SJSA1 (cell line): ENCODE measurements at regions not wholly inside any gene's neighbourhood (a gene's known extent, or its start where the extent isn't known, plus 50 kb on each side); places are given as distances from the start of the nearest gene placed in this dataset.
"Not testable (repeated sequence)": the region's sequence is repeated elsewhere in the genome, so short reads cannot be mapped to it uniquely, and the experiment has no call there.

ENCODE experiments used
- DNase-seq, 2 experiments: peaks; one replicate each; pipeline ENCODE4 v3.0.0-alpha.2; 2015 to 2020; ENCODE audit warnings: low spot score in 2 of 2, low read depth in 1 of 2
- H3K27ac ChIP-seq: fragments of 250-450 bp; sonication (Bioruptor Pico); 2 replicates; pipeline ENCODE4 v1.5.1; 2020; ENCODE audit warnings: mild to moderate bottlenecking, moderate library complexity
- H3K27me3 ChIP-seq: fragments of 250-450 bp; sonication (Bioruptor Pico); replicated peaks from 2 replicates; pipeline ENCODE4 v1.5.1; 2020; ENCODE audit warnings: mild to moderate bottlenecking, moderate library complexity
- H3K36me3 ChIP-seq: fragments of 250-450 bp; sonication (Bioruptor Pico); 2 replicates; pipeline ENCODE4 v1.5.1; 2020; ENCODE audit warnings: mild to moderate bottlenecking
- H3K4me1 ChIP-seq: fragments of 250-450 bp; sonication (Bioruptor Pico); replicated peaks from 2 replicates; pipeline ENCODE4 v1.6.1; 2021; ENCODE audit warnings: mild to moderate bottlenecking
- H3K4me3 ChIP-seq: fragments of 250-450 bp; sonication (Bioruptor Pico); 2 replicates; pipeline ENCODE4 v1.5.1; 2020; ENCODE audit warnings: mild to moderate bottlenecking
- H3K9me3 ChIP-seq: fragments of 250-450 bp; sonication (Bioruptor Pico); replicated peaks from 2 replicates; pipeline ENCODE4 v1.5.1; 2020; ENCODE audit warnings: mild to moderate bottlenecking

- DNase-seq: no peak
These were observed 641.7 kb downstream of the LRRIQ3 start for GRCh38 chr1:73556270-73556669.

GRCh38 chr1:73537400-73537799 lies 660.6 kb downstream of the LRRIQ3 start:
- Histone ChIP-seq H3K27me3 (no peaks in the 10 kb centered on the region), H3K4me3 (no peak overlapping the region)
- DNase-seq: no peak

More at GRCh38 chr1:73556270-73556669, 641.7 kb downstream of the LRRIQ3 start:
- Histone ChIP-seq H3K9me3 (no peaks in the 10 kb centered on the region; the same call in 1 of the 2 replicates), H3K36me3 (no peaks in the 10 kb centered on the region), H3K4me3 (no peak overlapping the region), H3K27ac (no peak overlapping the region), H3K4me1 (no peaks in the 10 kb centered on the region), H3K27me3 (no peaks in the 10 kb centered on the region)

GRCh38 chr1:73517603-73518191 lies 680.3 kb downstream of the LRRIQ3 start:
- Histone ChIP-seq H3K36me3 (no peaks in the 10 kb centered on the region), H3K4me3 (no peak overlapping the region), H3K4me1 (no peaks in the 10 kb centered on the region), H3K27me3 (no peaks in the 10 kb centered on the region), H3K9me3 (no peaks in the 10 kb centered on the region), H3K27ac (no peak overlapping the region)
- DNase-seq: no peak

More at GRCh38 chr1:73537400-73537799, 660.6 kb downstream of the LRRIQ3 start:
- Histone ChIP-seq H3K4me1 (no peaks in the 10 kb centered on the region), H3K36me3 (no peaks in the 10 kb centered on the region), H3K27ac (no peak overlapping the region), H3K9me3 (no peaks in the 10 kb centered on the region)

GRCh38 chr1:73516451-73516850 lies 681.5 kb downstream of the LRRIQ3 start:
- no peaks in the 10 kb centered on the region for H3K36me3 ChIP-seq
- no peak overlapping the region for H3K27ac ChIP-seq
- no peak for DNase-seq
- no peaks in the 10 kb centered on the region for H3K27me3 ChIP-seq
- H3K4me3 ChIP-seq: no peak overlapping the region
- no peaks in the 10 kb centered on the region for H3K4me1 ChIP-seq
- H3K9me3 ChIP-seq: no peaks in the 10 kb centered on the region

- Histone ChIP-seq H3K27ac (no peak overlapping the region), H3K4me1 (no peaks in the 10 kb centered on the region), H3K36me3 (no peaks in the 10 kb centered on the region), H3K9me3 (no peaks in the 10 kb centered on the region), H3K4me3 (no peak overlapping the region), H3K27me3 (no peaks in the 10 kb centered on the region)
- no peak for DNase-seq
These were observed 686.9 kb downstream of the LRRIQ3 start for GRCh38 chr1:73511038-73511437.

GRCh38 chr1:73500154-73500553 lies 697.8 kb downstream of the LRRIQ3 start:
- H3K27ac ChIP-seq: no peak overlapping the region
- H3K9me3 ChIP-seq: peaks cover 3% of the 10 kb centered on the region; the same call in 1 of the 2 replicates
- H3K4me1 ChIP-seq: no peaks in the 10 kb centered on the region
- H3K4me3 ChIP-seq: no peak overlapping the region
- H3K27me3 ChIP-seq: no peaks in the 10 kb centered on the region
- H3K36me3 ChIP-seq: no peaks in the 10 kb centered on the region
- no peak for DNase-seq

- Histone ChIP-seq H3K4me1 (no peaks in the 10 kb centered on the region), H3K4me3 (no peak overlapping the region), H3K27me3 (no peaks in the 10 kb centered on the region), H3K9me3 (peaks cover 3% of the 10 kb centered on the region; the same call in 1 of the 2 replicates), H3K36me3 (no peaks in the 10 kb centered on the region), H3K27ac (no peak overlapping the region)
- DNase-seq: no peak
These were observed 698.3 kb downstream of the LRRIQ3 start for GRCh38 chr1:73499671-73500070.

GRCh38 chr1:73491621-73492020 lies 706.4 kb downstream of the LRRIQ3 start:
- DNase-seq: no peak
- Histone ChIP-seq H3K36me3 (no peaks in the 10 kb centered on the region), H3K4me3 (no peak overlapping the region), H3K27me3 (no peaks in the 10 kb centered on the region), H3K9me3 (no peaks in the 10 kb centered on the region), H3K4me1 (no peaks in the 10 kb centered on the region), H3K27ac (no peak overlapping the region)

- no peaks in the 10 kb centered on the region for H3K36me3 ChIP-seq
- DNase-seq: no peak
- H3K27ac ChIP-seq: no peak overlapping the region
- no peak overlapping the region for H3K4me3 ChIP-seq
- H3K9me3 ChIP-seq: no peaks in the 10 kb centered on the region
- no peaks in the 10 kb centered on the region for H3K27me3 ChIP-seq
- H3K4me1 ChIP-seq: no peaks in the 10 kb centered on the region
These were observed 722.6 kb downstream of the LRRIQ3 start for GRCh38 chr1:73475316-73475870.

GRCh38 chr1:73472810-73473209 lies 725.2 kb downstream of the LRRIQ3 start:
- Histone ChIP-seq H3K27ac (no peak overlapping the region), H3K9me3 (no peaks in the 10 kb centered on the region)

GRCh38 chr1:73467731-73468130 lies 730.2 kb downstream of the LRRIQ3 start:
- Histone ChIP-seq H3K9me3 (no peaks in the 10 kb centered on the region), H3K36me3 (no peaks in the 10 kb centered on the region), H3K4me1 (no peaks in the 10 kb centered on the region), H3K4me3 (no peak overlapping the region), H3K27me3 (0 out of 2 replicates have a peak, but pooled peaks cover 3% of the 10 kb centered on the region), H3K27ac (no peak overlapping the region)
- DNase-seq: no peak

More at GRCh38 chr1:73472810-73473209, 725.2 kb downstream of the LRRIQ3 start:
- H3K4me3 ChIP-seq: no peak overlapping the region
- H3K27me3 ChIP-seq: no peaks in the 10 kb centered on the region
- H3K4me1 ChIP-seq: no peaks in the 10 kb centered on the region
- no peaks in the 10 kb centered on the region for H3K36me3 ChIP-seq
- no peak for DNase-seq

GRCh38 chr1:73463873-73464272 lies 734.1 kb downstream of the LRRIQ3 start:
- no peak for DNase-seq
- no peak overlapping the region for H3K4me3 ChIP-seq
- no peaks in the 10 kb centered on the region for H3K9me3 ChIP-seq
- no peaks in the 10 kb centered on the region for H3K36me3 ChIP-seq
- H3K27me3 ChIP-seq: 0 out of 2 replicates have a peak, but pooled peaks cover 3% of the 10 kb centered on the region
- no peaks in the 10 kb centered on the region for H3K4me1 ChIP-seq
- H3K27ac ChIP-seq: no peak overlapping the region

GRCh38 chr1:73452522-73452921 lies 745.5 kb downstream of the LRRIQ3 start:
- Histone ChIP-seq H3K36me3 (no peaks in the 10 kb centered on the region), H3K9me3 (no peaks in the 10 kb centered on the region), H3K4me1 (no peaks in the 10 kb centered on the region), H3K27ac (no peak overlapping the region), H3K4me3 (no peak overlapping the region), H3K27me3 (no peaks in the 10 kb centered on the region)
- DNase-seq: no peak

GRCh38 chr1:73450668-73451067 lies 747.3 kb downstream of the LRRIQ3 start:
- H3K27me3 ChIP-seq, H3K36me3 ChIP-seq, DNase-seq, H3K4me3 ChIP-seq, H3K9me3 ChIP-seq, H3K27ac ChIP-seq, H3K4me1 ChIP-seq: not testable (repeated sequence)

GRCh38 chr1:73411479-73411878 lies 786.5 kb downstream of the LRRIQ3 start:
- H3K4me1 ChIP-seq: no peaks in the 10 kb centered on the region
- H3K27me3 ChIP-seq: no peaks in the 10 kb centered on the region
- H3K4me3 ChIP-seq: no peak overlapping the region
- H3K9me3 ChIP-seq: no peaks in the 10 kb centered on the region
- H3K36me3 ChIP-seq: no peaks in the 10 kb centered on the region
- DNase-seq: no peak
- no peak overlapping the region for H3K27ac ChIP-seq
